Inferior parietal cortex (tissue), 1 donor: ENCODE measurements at regions not wholly inside any gene's neighbourhood (a gene's known extent, or its start where the extent isn't known, plus 50 kb on each side); places are given as distances from the start of the nearest gene placed in this dataset.

Experiments used
- DNase-seq: peaks from one replicate; pipeline ENCODE4 v3.0.0-alpha.2; 2016; ENCODE audit errors: extremely low spot score

DNA sequence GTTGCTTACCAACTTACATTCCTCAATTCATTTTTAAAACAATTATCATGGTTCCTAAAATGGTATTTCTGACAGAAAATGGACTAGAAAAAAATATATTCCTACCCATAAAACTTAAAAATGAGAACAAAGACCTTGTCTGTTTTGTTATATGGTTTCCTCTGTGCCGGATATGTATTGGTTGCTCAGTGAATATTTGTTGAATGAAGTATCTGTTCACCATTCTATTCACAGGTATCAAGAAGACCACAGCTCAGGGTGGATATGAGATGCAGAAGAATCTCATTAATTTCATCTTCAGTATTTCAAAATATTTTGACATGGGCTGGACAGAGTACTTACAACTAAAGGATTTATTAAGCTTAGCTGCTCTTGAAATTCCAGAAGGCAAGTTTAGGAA is 58.1 kb downstream of the TUSC7 start:
- DNase-seq, result no peak

DNA sequence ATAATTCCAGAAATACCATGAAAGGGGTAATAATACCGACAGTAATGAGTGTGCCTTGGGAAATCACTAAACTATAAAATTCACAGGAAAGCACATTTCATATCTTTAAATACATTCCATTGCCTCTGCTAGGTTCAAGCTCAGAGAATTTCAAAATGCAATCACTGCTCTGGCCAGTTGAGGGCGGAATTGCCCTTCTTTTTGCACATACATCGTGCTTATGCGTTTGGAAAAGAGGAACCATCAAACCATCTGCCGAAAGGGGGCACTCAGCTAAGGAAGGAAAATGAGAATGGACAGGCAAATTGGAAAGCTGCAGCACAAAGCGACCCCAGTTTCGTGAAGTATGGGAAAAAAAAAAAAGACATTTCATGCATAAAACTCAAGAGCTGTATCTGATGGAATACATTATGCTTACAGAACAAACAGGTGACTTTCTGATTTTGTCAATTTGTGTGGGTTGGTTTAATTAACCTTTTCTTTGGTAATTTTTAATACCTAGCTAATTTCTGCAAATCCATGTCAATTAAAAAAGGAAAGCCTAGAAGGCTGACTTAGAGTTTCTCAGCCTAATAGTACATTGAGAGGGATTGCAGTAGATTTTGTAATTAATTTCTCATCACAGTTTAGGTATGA is 61.4 kb downstream of the TUSC7 start:
- DNase-seq, result peak; percentile 93

DNA sequence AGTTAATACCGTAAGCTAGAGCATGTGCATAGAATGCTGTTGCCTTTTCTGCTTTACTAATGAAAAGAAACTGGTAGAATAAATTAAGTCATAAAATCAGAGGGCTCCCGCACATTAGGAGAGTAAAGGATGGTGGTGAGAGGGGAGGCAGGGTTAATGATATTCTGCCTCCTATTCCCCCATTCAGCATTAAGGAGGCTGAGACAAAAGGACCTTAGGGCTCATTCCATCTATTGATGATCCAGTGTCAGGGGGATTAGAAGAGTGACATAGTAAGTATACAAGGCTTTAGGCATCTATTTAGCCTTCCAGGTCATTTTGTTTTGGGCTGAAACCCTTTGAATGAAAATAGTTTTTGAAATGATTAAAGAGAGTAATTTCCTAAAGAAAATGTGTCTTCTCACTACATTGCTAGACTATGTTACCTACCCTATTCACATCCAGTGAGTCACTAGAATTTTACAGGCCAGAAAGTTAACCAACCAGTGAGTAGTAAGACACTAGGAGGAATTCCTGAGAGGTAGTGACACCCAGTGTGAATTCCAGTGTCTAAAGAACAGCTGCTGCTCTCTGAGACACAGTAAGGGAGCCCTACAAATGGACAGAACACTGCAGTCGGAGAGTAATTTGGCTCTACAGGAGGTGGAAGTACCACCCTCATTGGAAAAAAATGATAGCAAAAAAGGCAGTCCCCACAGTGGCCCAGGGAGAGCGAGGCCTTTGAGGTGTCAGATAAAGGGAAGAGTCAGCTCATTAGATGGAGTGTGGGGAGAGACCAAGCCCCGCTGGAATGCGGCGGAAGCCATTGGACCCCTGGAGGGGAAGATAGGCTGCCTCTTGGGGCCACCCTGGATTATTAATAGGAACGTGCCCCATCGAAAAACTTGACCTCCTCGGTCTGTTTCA is 67.6 kb downstream of the TUSC7 start:
- no peak for DNase-seq

DNA sequence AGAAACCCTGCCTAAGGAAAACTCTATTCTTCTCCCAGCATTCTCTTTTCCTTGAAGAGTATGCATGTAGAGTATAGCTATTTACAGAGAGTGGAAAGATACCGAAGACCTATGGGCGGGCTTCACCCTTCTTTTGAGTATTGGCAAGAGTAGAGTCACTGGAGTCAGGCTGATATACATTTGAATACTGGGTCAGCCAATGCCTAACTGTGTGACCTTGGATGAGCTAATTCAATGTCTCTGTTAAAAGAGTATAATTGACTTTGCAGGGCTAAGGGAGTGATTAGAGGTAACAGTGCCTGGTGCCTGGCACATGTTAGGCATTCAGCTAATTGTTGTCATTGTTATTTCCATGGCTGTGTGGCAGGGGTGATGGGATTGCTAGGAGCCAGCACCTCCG is 75.6 kb downstream of the TUSC7 start:
- DNase-seq, result no peak

DNA sequence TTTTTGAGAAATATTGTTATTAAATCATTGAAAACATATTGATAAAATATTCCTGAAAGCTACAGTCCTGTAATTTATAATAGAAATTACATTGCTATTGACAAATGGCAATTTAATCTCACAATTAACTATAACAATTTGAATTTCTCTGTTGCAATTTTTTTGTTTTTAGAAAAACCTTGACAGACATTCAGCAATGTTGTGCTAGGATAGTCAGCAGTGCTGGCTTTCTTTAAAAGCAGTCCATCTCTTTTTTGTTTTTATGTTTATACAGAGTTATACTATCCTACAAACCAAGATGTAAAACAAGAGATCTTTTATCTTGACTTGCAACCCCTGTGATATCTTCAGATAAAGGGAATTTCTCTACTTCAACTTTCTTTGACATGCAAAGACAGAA is 93.1 kb downstream of the TUSC7 start:
- no peak for DNase-seq

DNA sequence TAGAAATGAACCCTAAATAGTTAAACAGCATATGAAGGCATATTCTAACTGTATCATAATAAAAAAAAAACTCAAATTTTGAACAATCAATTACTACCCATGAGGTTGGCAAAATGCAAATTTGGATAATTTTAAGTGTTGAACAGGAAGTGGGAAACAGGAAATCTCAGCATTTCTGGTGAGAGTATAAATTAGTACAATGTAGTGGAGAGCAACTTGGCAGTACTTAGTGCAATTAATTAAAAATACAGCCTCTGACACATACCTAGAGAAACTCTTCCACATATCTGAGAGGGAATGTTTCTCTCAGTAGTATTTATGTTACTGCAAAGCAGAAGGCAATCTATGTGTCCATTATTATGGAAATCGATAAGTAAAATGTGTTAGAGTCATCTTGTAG is 96.8 kb downstream of the TUSC7 start:
- no peak for DNase-seq

DNA sequence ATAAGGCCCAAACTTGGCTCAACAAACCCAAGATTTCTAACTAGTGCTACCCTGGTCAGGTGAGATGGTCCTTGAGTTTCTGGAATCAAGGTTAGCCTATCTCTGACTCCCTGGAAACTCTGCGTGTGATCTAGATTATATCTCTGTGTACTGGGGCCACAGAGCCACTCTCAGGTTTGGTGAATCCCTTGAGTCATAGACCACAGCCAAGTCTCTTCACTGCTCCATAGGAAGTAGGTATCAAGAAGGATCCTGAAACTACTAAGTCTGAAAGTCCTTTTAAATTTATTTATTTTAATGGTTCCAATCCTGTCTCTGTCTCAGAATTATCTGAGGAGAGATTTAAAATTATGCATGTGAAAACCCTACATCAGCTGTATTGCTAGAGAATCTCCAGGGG is 99.1 kb downstream of the TUSC7 start:
- no peak for DNase-seq

DNA sequence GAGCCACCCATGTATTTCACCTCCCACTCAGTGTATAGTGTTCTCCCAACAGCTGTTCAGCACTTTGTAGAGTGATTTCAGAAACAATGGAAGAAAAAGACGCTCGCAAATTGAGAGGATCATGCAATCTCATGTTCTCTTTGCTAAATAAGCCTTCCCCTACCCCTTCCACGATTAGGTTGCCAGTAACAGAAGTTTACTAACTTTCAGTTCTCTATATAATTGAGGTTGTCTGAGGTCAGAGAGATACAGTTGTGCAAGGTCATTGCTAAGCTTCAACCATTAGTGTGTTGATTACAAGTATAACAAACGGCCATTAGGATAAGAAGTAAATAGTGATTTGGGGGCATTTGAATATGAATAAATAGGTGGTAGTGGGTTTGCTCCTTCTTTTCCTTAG is 99.6 kb downstream of the TUSC7 start:
- no peak for DNase-seq

DNA sequence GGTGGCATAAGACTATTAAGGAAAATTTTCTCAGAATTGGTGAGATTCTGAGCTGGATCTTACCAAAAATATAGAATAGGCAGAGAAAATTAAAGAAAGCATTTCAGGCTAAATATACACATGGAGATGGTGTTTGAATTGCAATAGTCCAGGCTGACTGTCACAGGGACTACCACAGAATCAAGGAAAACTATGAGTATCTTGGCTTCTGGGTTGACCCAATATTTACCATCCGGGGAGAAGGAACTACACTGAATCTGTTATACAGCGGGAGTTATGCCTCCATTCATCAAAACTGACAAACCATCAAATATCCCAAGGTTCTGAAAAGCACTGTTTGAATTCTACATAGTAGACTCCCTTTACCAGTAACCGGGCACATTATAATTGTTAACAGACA is 102.2 kb downstream of the TUSC7 start:
- no peak for DNase-seq

DNA sequence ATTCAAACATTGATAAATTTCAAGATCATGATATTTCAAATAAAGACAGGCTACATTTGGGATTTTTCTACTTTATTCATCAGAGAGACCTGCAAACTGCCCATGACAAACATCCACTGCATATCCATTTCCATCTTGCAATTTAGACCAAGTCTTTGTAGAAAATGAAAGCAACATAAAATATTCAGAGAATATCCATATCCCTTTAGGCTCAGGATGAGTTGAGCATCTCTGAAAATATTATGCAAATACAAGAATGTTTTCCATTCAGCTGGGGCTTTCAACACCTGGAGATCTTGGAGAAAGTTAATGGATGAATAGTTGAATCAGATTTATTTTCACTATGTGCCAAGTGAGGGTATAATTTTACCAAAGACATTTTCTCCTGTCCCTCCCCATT is 103.4 kb downstream of the TUSC7 start:
- DNase-seq, result no peak

DNA sequence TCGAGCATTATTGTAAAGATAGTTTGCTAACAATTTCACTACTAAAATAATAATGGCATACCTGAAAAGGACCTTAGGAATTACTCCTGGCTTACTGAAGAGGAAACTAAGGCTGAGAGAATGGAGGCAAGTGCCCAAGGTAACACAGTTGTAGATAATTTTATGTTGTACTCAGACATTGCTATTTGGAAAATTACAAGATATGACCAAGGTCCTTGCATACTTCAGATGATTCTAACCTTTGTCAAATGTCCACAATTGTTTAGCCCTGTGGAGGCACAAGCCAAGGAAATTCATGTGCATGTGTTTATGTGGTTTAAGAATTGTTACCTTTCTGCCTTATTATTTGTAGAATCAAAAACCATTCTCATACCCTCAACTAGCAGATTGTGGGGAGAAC is 105.7 kb downstream of the TUSC7 start:
- no peak for DNase-seq

DNA sequence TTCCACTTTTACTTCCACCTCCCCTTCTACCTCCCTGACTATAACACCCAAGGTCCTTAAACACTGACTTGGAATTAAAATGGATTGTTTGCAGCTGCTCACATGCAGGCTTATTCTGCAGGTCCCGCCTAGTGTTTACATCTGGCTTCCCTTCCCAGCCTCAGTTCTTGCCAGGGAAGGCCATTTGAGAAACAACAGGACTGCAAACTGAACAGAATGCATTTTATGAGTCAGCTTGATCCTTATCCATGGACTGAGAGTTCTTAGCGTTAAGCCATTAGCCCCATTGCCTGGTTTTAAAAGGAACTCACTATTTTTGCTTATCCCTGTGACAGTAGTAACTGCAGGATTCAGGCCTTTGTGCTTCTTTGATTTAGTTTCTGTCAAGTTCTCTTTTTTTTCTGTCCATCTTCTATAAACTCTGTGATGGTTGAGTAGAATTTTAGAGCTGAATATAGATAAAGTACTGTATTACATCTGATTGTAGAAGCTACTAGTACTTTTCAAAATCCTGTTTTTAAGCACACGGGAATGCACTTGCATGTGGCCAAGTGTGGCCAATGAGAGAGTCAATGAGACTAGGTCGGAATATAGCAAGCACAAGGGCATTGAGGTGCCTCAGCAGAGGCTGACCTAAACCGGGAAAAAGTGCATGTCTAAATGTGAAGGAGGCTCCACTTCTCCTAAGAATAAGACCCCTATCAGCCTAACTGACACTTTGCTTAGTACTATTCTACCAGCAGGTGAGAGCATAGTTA is 106.4 kb downstream of the TUSC7 start:
- DNase-seq, result no peak

DNA sequence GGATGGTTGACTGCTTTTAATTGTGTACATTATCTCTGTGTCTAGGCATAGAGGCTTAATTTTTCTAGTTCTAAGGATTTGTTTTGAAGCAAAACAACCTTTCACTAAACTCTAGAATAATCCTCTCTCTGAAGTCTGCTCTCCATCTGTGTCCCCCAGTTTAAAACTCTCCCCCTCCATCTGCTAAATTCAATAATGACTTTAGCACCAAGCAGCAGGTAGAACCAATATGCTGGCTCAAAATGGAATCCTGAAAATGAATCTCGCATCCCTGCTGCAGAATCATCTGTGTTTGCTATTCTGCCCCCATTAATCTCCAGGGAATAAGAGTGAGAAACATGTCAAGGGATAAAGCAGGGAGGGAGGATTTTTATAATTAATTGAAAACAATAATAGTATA is 111.8 kb downstream of the TUSC7 start:
- DNase-seq, result no peak

DNA sequence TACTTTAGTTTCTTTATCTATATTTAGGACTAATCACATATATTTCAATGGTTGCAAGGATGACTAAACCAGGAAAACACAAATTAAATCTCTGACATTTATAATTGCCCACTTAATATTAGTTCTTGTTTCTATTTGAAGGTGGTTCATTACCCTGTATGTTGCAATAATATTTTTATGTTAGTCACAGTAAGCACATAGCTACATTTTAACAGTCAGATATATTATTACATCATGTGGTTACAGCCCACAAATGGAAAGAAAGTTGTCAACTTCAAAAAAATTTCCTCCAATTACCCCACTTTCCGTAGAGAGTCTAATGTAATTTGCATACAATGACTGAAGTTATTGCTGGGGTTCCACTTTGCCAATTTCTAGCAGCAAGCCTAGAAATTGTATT is 114.6 kb downstream of the TUSC7 start:
- no peak for DNase-seq

DNA sequence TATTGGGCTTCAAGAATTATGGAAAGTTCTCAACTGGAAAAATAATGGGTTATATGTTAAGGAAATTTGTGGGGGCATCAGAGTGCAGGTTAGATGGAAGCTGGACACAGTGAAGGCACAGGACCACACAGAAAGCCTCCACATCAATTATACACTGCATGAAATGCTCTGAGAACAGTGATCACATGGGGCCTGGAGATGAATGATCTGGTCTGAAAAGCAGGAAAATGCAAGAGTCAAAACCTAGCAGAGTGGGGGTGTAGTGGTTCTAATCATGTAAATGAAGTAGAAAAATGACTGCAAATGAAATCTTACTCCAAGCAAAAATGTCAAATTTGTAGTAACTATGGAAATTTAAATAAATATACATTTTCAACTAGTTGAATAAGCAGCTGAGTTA is 123.6 kb downstream of the TUSC7 start:
- DNase-seq, result no peak

DNA sequence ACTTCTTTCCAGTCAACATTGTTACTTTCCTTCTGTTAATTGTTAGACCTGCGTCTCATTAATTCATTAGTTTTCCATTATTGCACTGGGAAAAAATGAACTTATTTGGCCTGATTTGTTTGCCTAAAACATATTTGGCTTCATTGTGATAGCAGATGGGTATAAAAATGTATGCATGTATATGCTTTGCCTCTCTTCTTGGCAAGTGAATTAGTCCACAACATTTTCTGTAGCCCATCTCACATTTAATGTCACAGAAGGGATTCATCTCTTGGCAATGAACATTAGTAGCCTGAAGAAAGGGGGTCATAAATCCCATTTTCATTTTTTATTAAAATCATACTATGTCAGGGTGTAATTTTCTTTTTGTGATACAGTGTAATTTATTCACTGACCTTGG is 125.2 kb downstream of the TUSC7 start:
- no peak for DNase-seq

DNA sequence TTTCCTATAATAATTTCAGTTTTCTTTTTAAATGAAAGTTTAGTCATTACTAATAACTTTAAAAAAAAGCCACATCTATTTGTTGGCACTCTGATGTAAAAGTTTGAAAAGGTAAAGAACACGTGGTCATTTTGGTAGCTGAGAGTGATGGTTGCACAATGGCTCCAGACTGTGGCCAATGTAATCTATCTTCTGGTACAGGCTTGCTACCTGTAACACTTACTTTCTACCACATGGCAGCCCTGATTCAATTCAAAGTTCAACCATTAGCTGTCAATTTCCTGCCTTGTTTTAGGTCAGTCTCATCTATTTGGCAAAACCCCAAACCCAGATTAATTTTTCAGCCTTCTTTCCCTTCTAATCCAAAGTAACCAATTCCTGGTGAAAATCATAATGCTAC is 126.1 kb downstream of the TUSC7 start:
- no peak for DNase-seq

DNA sequence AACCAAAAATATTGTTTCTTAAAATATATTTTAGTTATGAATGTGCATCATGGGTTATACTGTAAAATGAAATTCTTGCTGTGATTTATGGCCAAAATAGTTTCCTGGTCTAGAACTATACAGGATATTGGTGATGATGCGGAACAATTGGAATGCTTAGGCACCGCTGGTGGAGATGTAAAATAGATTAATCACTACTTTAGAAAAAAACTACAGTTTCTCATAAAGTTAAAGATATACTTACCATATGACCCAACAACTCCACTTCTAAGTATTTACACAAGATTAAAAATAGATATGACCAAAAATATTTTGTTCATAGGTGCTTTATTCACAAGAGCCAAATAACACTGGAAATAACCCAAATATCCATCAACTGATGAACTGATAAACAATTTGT is 126.7 kb downstream of the TUSC7 start:
- DNase-seq, result no peak

DNA sequence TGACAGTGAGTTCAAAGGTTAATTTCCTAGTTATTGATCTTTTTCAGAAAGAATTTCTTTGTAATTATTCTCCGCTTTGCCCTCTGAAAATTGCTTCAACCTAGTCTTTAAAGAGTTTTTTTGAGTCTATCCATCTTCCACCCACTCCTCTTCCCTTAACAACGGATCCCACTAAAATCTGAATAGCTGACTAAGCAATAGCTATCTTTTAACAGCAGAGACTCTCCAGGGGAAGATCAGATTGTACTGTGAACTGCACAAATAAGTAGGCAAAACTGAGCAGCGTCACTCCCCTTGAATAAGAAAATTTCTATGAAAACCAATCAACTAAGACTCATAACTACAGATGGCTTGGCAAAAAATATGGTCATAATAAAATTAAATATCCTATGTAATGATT is 127.9 kb downstream of the TUSC7 start:
- no peak for DNase-seq

DNA sequence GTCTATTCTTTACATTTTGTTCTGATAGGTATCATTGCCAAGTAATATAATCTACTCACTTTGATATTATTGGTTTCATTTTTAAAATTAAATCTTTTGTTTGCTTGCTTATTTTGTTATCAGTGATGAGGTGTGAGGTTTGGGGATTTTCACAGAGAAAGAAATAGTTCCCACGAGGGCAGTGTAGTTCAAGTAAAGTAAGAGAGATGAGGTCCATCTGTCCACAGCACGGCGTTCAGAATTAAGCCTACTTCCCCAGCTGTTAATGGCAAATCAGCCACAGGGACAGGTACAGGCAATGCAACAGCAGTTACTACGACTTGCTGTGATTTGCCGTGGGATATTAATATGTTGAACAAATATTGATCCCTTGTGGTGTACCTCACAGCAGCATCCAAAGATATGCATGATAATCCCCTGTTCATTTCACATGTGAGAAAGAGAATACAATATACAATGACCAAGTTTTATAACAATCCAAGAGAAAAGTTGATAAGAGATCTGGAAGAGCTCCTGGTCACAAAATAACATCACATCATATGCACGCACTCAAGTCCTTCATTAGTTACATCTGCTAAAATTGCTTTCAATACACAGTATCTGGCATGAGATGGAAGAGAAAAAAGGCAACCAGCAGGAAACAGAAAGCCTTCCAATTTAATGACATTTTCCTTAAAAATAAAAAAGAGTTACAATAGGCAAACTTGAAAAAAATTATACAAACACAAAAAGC is 131.6 kb downstream of the TUSC7 start:
- DNase-seq, result no peak

DNA sequence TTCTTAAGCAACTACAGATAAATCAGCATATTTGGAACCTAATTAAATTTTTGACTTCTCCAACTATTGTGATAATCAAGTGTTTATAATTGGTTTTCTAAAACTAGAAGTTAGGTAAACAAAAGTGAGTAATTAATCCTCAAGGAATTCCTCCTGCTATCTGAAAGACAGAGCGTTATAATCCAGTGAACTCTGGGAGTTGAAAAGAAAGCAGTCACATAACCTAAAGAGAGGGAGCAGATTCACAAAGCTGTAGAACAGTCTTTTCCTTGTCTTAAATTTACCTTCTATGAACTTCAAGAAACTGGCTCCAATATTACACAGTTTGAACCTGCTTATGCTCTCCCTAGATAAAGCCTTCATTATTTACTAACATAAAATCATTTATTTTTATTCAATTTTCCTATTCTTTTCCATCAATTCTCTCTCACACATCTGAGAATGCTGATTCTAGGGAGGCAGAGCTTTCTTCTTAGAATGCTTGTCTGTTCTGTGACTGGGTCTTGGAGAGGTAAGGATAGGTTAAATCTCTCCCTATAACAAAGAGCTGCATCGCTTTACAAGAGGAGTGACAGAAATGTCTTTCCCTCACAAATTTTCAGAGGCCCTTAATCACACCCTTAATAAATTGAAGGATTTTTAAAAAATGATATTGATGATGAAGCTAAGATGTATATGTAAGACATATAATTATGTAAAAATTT is 132.8 kb downstream of the TUSC7 start:
- no peak for DNase-seq
